ENCODE measurements at regions not wholly inside any gene's neighbourhood (a gene's known extent, or its start where the extent isn't known, plus 50 kb on each side); places are given as distances from the start of the nearest gene placed in this dataset.
A peak's percentile ranks its signal among the peaks of the same experiment; 100 is the strongest.
"Not testable (repeated sequence)": the region's sequence is repeated elsewhere in the genome, so short reads cannot be mapped to it uniquely, and the experiment has no call there.

- DNase-seq (ENCODE audit: low spot score): not testable (repeated sequence)
Observed at GRCh38 chr5:69907941-69908340, 117.1 kb upstream of the SERF1B start.

GRCh38 chr5:69913771-69914170, 111.3 kb upstream of the SERF1B start:
- DNase-seq (ENCODE audit: low spot score): peak; percentile 0

All from CD4-positive, alpha-beta T cell treated with Interleukin-15 for 4 hours (primary cell).